SU-DHL-6 (cell line): ENCODE measurements at regions not wholly inside any gene's neighbourhood (a gene's known extent, or its start where the extent isn't known, plus 50 kb on each side); places are given as distances from the start of the nearest gene placed in this dataset.

ENCODE experiments used
- H2AFZ ChIP-seq: fragments of 200-600 bp; sonication (generic); 2 replicates; pipeline ENCODE4 v1.6.1; 2014; ENCODE audit warnings: low read depth, mild to moderate bottlenecking, moderate library complexity, mixed read lengths, antibody characterized with exemption, low read length; ENCODE audit not compliant: severe bottlenecking
- H3F3A ChIP-seq: fragments of 200-600 bp; shearing (Covaris generic); 2 replicates; pipeline ENCODE4 v1.6.0; 2016; ENCODE audit warnings: antibody characterized with exemption, mild to moderate bottlenecking; ENCODE audit not compliant: insufficient read depth
- H3K27ac ChIP-seq: fragments of 200-600 bp; sonication (generic); 2 replicates; pipeline ENCODE4 v1.5.1; 2016; ENCODE audit warnings: low read depth, mild to moderate bottlenecking, low read length, moderate library complexity, mixed read lengths
- H3K27me3 ChIP-seq: fragments of 200-600 bp; sonication (generic), shearing (Covaris generic); 2 replicates; pipeline ENCODE4 v1.6.0; 2014; ENCODE audit warnings: mild to moderate bottlenecking, low read length
- H3K36me3 ChIP-seq: fragments of 200-600 bp; sonication (generic); 2 replicates; pipeline ENCODE4 v1.6.1; 2014; ENCODE audit warnings: mild to moderate bottlenecking, low read length, mixed read lengths
- H3K4me2 ChIP-seq: fragments of 300-600, 200-600 bp; shearing (Covaris generic), sonication (generic); 2 replicates; pipeline ENCODE4 v1.6.0; 2014; ENCODE audit warnings: low read length, low read depth, mild to moderate bottlenecking; ENCODE audit not compliant: poor library complexity, severe bottlenecking
- H3K4me3 ChIP-seq: fragments of 200-600 bp; sonication (generic); 2 replicates; pipeline ENCODE4 v1.5.1; 2014; ENCODE audit warnings: antibody characterized with exemption, low read length, mild to moderate bottlenecking, mixed read lengths; ENCODE audit not compliant: insufficient read depth, poor library complexity, severe bottlenecking
- H3K79me2 ChIP-seq: fragments of 200-600 bp; sonication (generic); 2 replicates; pipeline ENCODE4 v1.6.1; 2014; ENCODE audit warnings: mild to moderate bottlenecking, low read length, moderate library complexity; ENCODE audit not compliant: insufficient read depth
- H3K9ac ChIP-seq: fragments of 200-600 bp; sonication (generic); 2 replicates; pipeline ENCODE4 v1.7.0; 2014; ENCODE audit warnings: mild to moderate bottlenecking, low read length
- H3K9me2 ChIP-seq: fragments of 200-600 bp; sonication (generic); replicated peaks from 2 replicates; pipeline ENCODE4 v1.6.1; 2014; ENCODE audit warnings: low read length; ENCODE audit not compliant: insufficient read depth
- H3K9me3 ChIP-seq: fragments of 200-600 bp; sonication (generic); 2 replicates; pipeline ENCODE4 v1.6.1; 2014; ENCODE audit warnings: low read length, mixed read lengths; ENCODE audit not compliant: insufficient read depth
- H4K20me1 ChIP-seq: fragments of 200-600 bp; sonication (generic); 2 replicates; pipeline ENCODE4 v1.6.1; 2014; ENCODE audit warnings: low read depth, mild to moderate bottlenecking, antibody characterized with exemption, low read length, moderate library complexity, mixed read lengths
- CTCF ChIP-seq: fragments of 200-600 bp; sonication (generic); IDR thresholded peaks from one replicate; pipeline ENCODE4 v1.5.1; 2017; ENCODE audit warnings: antibody characterized with exemption, mild to moderate bottlenecking, low read length, moderate library complexity; ENCODE audit not compliant: insufficient read depth, poor library complexity, severe bottlenecking
- EZH2phosphoT487 ChIP-seq: fragments of 200-600 bp; sonication (generic), shearing (Covaris generic); conservative IDR thresholded peaks from 2 replicates; pipeline ENCODE4 v1.6.1; 2018; ENCODE audit warnings: mild to moderate bottlenecking, antibody characterized with exemption, low read length, moderate library complexity, mixed read lengths

GRCh38 chr6:84489598-84489997 is 262.2 kb upstream of the CEP162 start:
- Histone ChIP-seq H3K4me3 (no peak overlapping the region), H3K27ac (no peak overlapping the region), H3K36me3 (no peaks in the 10 kb centered on the region), H3K27me3 (no peaks in the 10 kb centered on the region), H2AFZ (no peak overlapping the region), H3K4me2 (no peak overlapping the region), H3K9me2 (no peaks in the 10 kb centered on the region), H3F3A (no peaks in the 10 kb centered on the region), H3K9ac (no peak overlapping the region), H3K9me3 (no peaks in the 10 kb centered on the region), H4K20me1 (no peaks in the 10 kb centered on the region), H3K79me2 (no peaks in the 10 kb centered on the region)
- TF ChIP-seq CTCF (no peak), EZH2phosphoT487 (no peak)

GRCh38 chr6:84486526-84486925 is 259.1 kb upstream of the CEP162 start:
- Histone ChIP-seq H2AFZ (no peak overlapping the region), H3K4me3 (no peak overlapping the region), H3K9me2 (no peaks in the 10 kb centered on the region), H3K9ac (no peak overlapping the region), H3F3A (no peaks in the 10 kb centered on the region), H3K27ac (no peak overlapping the region), H3K79me2 (no peaks in the 10 kb centered on the region), H3K4me2 (no peak overlapping the region), H4K20me1 (no peaks in the 10 kb centered on the region), H3K27me3 (no peaks in the 10 kb centered on the region), H3K36me3 (no peaks in the 10 kb centered on the region), H3K9me3 (no peaks in the 10 kb centered on the region)
- no peak for TF ChIP-seq CTCF
- no peak for TF ChIP-seq EZH2phosphoT487

- TF ChIP-seq EZH2phosphoT487 (no peak), CTCF (no peak)
- H2AFZ ChIP-seq: no peak overlapping the region
Measured at GRCh38 chr6:84469144-84469543, 241.7 kb upstream of the CEP162 start.

GRCh38 chr6:84467296-84467695 is 239.9 kb upstream of the CEP162 start:
- Histone ChIP-seq H3K27ac (no peak overlapping the region), H4K20me1 (no peaks in the 10 kb centered on the region), H3K9me2 (no peaks in the 10 kb centered on the region), H3K9me3 (no peaks in the 10 kb centered on the region), H3K4me2 (no peak overlapping the region), H2AFZ (no peak overlapping the region), H3K79me2 (no peaks in the 10 kb centered on the region), H3K27me3 (no peaks in the 10 kb centered on the region), H3K36me3 (no peaks in the 10 kb centered on the region), H3K4me3 (no peak overlapping the region), H3F3A (no peaks in the 10 kb centered on the region), H3K9ac (no peak overlapping the region)
- no peak for TF ChIP-seq CTCF
- no peak for TF ChIP-seq EZH2phosphoT487

More at GRCh38 chr6:84469144-84469543, 241.7 kb upstream of the CEP162 start:
- no peaks in the 10 kb centered on the region for H3K9me3 ChIP-seq
- no peaks in the 10 kb centered on the region for H3K36me3 ChIP-seq
- H3F3A ChIP-seq: no peaks in the 10 kb centered on the region
- H3K9ac ChIP-seq: no peak overlapping the region
- no peaks in the 10 kb centered on the region for H3K79me2 ChIP-seq
- H4K20me1 ChIP-seq: no peaks in the 10 kb centered on the region
- no peak overlapping the region for H3K27ac ChIP-seq
- H3K9me2 ChIP-seq: no peaks in the 10 kb centered on the region
- H3K4me2 ChIP-seq: no peak overlapping the region
- H3K27me3 ChIP-seq: no peaks in the 10 kb centered on the region
- H3K4me3 ChIP-seq: no peak overlapping the region
